HCT116 (cell line): ENCODE measurements at regions not wholly inside any gene's neighbourhood (a gene's known extent, or its start where the extent isn't known, plus 50 kb on each side); places are given as distances from the start of the nearest gene placed in this dataset.

ENCODE experiments used
- EZH2 ChIP-seq: fragments of 200-600 bp; sonication (generic); IDR thresholded peaks from 2 replicates; pipeline ENCODE4 v1.6.1; 2017; ENCODE audit warnings: antibody characterized with exemption, mixed run types
- FOSL1 ChIP-seq: IDR thresholded peaks from 2 replicates; pipeline ENCODE4 v1.6.1; 2012; ENCODE audit warnings: low read depth
- POLR2A ChIP-seq: IDR thresholded peaks from 2 replicates; pipeline ENCODE4 v1.7.0; 2011; ENCODE audit warnings: borderline replicate concordance; ENCODE audit not compliant: insufficient read depth, insufficient read length; ENCODE audit errors: extremely low read depth
- POLR2AphosphoS5 ChIP-seq: IDR thresholded peaks from 2 replicates; pipeline ENCODE4 v1.6.1; 2011; ENCODE audit warnings: mild to moderate bottlenecking, low read depth, low read length, moderate library complexity
- RAD21 ChIP-seq: IDR thresholded peaks from 2 replicates; pipeline ENCODE4 v1.6.1; 2012; ENCODE audit warnings: low read depth, mild to moderate bottlenecking
- TCF7L2 ChIP-seq: IDR thresholded peaks from 2 replicates; pipeline ENCODE4 v1.7.0; 2011; ENCODE audit warnings: borderline replicate concordance, inconsistent platforms; ENCODE audit not compliant: insufficient read depth, insufficient read length; ENCODE audit errors: extremely low read depth
- YY1 ChIP-seq: IDR thresholded peaks from 2 replicates; pipeline ENCODE4 v1.6.1; 2011; ENCODE audit warnings: low read length, low read depth, moderate library complexity, mild to moderate bottlenecking; ENCODE audit not compliant: insufficient replicate concordance; ENCODE audit errors: extremely low read depth
- TF ChIP-seq, protein P1 (sequence below): IDR thresholded peaks from 2 replicates; pipeline ENCODE4 v1.6.1; 2012; ENCODE audit warnings: low read depth
- TF ChIP-seq, protein P2 (sequence below), 3 experiments: fragments of 200-600 bp in 1 of 3; sonication (generic) in 1 of 3; IDR thresholded peaks in 2 of 3; conservative IDR thresholded peaks in 1 of 3; 2 replicates each; pipeline ENCODE4 v1.5.1; 2012 to 2017; ENCODE audit warnings: low read depth in 2 of 3, low read length in 2 of 3, antibody characterized with exemption in 1 of 3, borderline replicate concordance in 1 of 3, control low read depth in 1 of 3, mild to moderate bottlenecking in 1 of 3, mixed read lengths in 1 of 3, mixed run types in 1 of 3, moderate library complexity in 1 of 3; ENCODE audit not compliant: insufficient read depth in 1 of 3

DNA sequence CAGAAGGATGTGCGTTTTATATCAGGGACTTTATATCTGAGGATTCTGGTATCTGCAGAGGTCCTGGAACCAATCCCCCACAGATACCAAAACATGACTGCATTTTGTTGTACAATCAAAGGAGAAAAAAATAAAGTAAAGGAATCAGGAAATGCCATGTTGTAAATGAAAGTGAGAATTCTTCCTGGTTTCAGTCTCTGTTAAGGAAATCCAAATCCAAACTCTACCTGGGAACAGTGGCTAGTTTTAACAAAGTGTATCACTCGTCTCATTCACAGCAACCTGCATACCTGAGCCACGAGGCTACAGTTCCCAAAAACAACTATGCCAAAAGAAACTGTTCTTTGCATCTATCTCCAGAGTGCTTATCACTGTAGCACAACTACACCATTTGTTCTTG lies 77.3 kb upstream of the ATF3 start:
- TF ChIP-seq TCF7L2 (no peak), POLR2A (no peak), YY1 (no peak), RAD21 (no peak), POLR2AphosphoS5 (no peak), EZH2 (no peak), FOSL1 (no peak)
- TF ChIP-seq, protein P1, sequence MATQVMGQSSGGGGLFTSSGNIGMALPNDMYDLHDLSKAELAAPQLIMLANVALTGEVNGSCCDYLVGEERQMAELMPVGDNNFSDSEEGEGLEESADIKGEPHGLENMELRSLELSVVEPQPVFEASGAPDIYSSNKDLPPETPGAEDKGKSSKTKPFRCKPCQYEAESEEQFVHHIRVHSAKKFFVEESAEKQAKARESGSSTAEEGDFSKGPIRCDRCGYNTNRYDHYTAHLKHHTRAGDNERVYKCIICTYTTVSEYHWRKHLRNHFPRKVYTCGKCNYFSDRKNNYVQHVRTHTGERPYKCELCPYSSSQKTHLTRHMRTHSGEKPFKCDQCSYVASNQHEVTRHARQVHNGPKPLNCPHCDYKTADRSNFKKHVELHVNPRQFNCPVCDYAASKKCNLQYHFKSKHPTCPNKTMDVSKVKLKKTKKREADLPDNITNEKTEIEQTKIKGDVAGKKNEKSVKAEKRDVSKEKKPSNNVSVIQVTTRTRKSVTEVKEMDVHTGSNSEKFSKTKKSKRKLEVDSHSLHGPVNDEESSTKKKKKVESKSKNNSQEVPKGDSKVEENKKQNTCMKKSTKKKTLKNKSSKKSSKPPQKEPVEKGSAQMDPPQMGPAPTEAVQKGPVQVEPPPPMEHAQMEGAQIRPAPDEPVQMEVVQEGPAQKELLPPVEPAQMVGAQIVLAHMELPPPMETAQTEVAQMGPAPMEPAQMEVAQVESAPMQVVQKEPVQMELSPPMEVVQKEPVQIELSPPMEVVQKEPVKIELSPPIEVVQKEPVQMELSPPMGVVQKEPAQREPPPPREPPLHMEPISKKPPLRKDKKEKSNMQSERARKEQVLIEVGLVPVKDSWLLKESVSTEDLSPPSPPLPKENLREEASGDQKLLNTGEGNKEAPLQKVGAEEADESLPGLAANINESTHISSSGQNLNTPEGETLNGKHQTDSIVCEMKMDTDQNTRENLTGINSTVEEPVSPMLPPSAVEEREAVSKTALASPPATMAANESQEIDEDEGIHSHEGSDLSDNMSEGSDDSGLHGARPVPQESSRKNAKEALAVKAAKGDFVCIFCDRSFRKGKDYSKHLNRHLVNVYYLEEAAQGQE, result no peak
- TF ChIP-seq, protein P2, sequence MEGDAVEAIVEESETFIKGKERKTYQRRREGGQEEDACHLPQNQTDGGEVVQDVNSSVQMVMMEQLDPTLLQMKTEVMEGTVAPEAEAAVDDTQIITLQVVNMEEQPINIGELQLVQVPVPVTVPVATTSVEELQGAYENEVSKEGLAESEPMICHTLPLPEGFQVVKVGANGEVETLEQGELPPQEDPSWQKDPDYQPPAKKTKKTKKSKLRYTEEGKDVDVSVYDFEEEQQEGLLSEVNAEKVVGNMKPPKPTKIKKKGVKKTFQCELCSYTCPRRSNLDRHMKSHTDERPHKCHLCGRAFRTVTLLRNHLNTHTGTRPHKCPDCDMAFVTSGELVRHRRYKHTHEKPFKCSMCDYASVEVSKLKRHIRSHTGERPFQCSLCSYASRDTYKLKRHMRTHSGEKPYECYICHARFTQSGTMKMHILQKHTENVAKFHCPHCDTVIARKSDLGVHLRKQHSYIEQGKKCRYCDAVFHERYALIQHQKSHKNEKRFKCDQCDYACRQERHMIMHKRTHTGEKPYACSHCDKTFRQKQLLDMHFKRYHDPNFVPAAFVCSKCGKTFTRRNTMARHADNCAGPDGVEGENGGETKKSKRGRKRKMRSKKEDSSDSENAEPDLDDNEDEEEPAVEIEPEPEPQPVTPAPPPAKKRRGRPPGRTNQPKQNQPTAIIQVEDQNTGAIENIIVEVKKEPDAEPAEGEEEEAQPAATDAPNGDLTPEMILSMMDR (IDR thresholded peaks at IDR 0.05 in 2 of 3, conservative IDR thresholded peaks at IDR 0.05 in 1 of 3; ENCODE audit: borderline replicate concordance in 1 of 3, insufficient read depth in 1 of 3, low read depth in 2 of 3, low read length in 2 of 3), result no peak
